GM23248 (cell line): ENCODE measurements at regions not wholly inside any gene's neighbourhood (a gene's known extent, or its start where the extent isn't known, plus 50 kb on each side); places are given as distances from the start of the nearest gene placed in this dataset.

Source experiments
- DNase-seq: peaks from one replicate; pipeline ENCODE4 v3.0.0-alpha.2; 2015
- H2AFZ ChIP-seq: fragments of 200-600 bp; sonication (generic); 2 replicates; pipeline ENCODE4 v1.6.1; 2016; ENCODE audit warnings: antibody characterized with exemption
- H3F3A ChIP-seq: fragments of 200-600 bp; sonication (generic); 2 replicates; pipeline ENCODE4 v1.6.1; 2016; ENCODE audit warnings: mild to moderate bottlenecking, antibody characterized with exemption, mixed run types; ENCODE audit not compliant: insufficient read depth
- H3K27ac ChIP-seq: fragments of 200-600 bp; sonication (generic); 2 replicates; pipeline ENCODE4 v1.5.1; 2016; ENCODE audit warnings: mild to moderate bottlenecking
- H3K27me3 ChIP-seq: fragments of 200-600 bp; sonication (generic); replicated peaks from 2 replicates; pipeline ENCODE4 v1.6.1; 2016; ENCODE audit warnings: mild to moderate bottlenecking; ENCODE audit not compliant: insufficient read depth
- H3K36me3 ChIP-seq: fragments of 200-600 bp; sonication (generic); 2 replicates; pipeline ENCODE4 v1.6.1; 2016; ENCODE audit warnings: low read depth, mild to moderate bottlenecking
- H3K4me1 ChIP-seq: fragments of 200-600 bp; sonication (generic); 2 replicates; pipeline ENCODE4 v1.6.1; 2016; ENCODE audit warnings: mild to moderate bottlenecking; ENCODE audit not compliant: insufficient read depth
- H3K4me2 ChIP-seq: fragments of 200-600 bp; sonication (generic); one replicate; pipeline ENCODE4 v1.6.1; 2016; ENCODE audit warnings: mild to moderate bottlenecking; ENCODE audit not compliant: unreplicated experiment
- H3K4me3 ChIP-seq: fragments of 200-600 bp; sonication (generic); 2 replicates; pipeline ENCODE4 v1.5.1; 2016; ENCODE audit warnings: mild to moderate bottlenecking
- H3K79me2 ChIP-seq: fragments of 200-600 bp; sonication (generic); 2 replicates; pipeline ENCODE4 v1.6.1; 2016; ENCODE audit warnings: mild to moderate bottlenecking; ENCODE audit not compliant: insufficient read depth
- H3K9ac ChIP-seq: fragments of 200-600 bp; sonication (generic); 2 replicates; pipeline ENCODE4 v1.6.1; 2016; ENCODE audit warnings: mild to moderate bottlenecking
- H3K9me2 ChIP-seq: fragments of 200-600 bp; sonication (generic); 2 replicates; pipeline ENCODE4 v1.6.1; 2016; ENCODE audit warnings: mixed run types, mild to moderate bottlenecking, moderate library complexity; ENCODE audit not compliant: insufficient read depth
- H3K9me3 ChIP-seq: fragments of 200-600 bp; sonication (generic); one replicate; pipeline ENCODE4 v1.6.1; 2017; ENCODE audit warnings: low read depth
- H4K20me1 ChIP-seq: fragments of 200-600 bp; sonication (generic); 2 replicates; pipeline ENCODE4 v1.6.0; 2016; ENCODE audit not compliant: insufficient read depth
- EZH2 ChIP-seq: fragments of 200-600 bp; sonication (generic); IDR thresholded peaks from 2 replicates; pipeline ENCODE4 v1.6.1; 2018; ENCODE audit warnings: antibody characterized with exemption, mild to moderate bottlenecking; ENCODE audit not compliant: insufficient read depth, poor library complexity, severe bottlenecking
- EZH2phosphoT487 ChIP-seq: fragments of 200-600 bp; sonication (generic); IDR thresholded peaks from 2 replicates; pipeline ENCODE4 v1.6.1; 2018; ENCODE audit warnings: antibody characterized with exemption, moderate library complexity, mild to moderate bottlenecking, low read depth; ENCODE audit not compliant: insufficient read depth
- WGBS, 2 experiments: methylation state at CpG; one replicate each; pipeline ENCODE4 v1.1.6; 2015 to 2017; ENCODE audit warnings: low lambda C conversion rate in 2 of 2, low coverage in 1 of 2; ENCODE audit errors: missing lambda C conversion rate in 2 of 2; 5-methylcytosine and 5-hydroxymethylcytosine counted together
- in situ Hi-C: fragments of 300-500 bp; cut with MboI; formaldehyde crosslinking; loops from 2 replicates; pipeline ENCODE4 v1.15.0; 2020

GRCh38 chr5:116650964-116651363, 76.3 kb upstream of the SEMA6A start:
- Histone ChIP-seq H3F3A (no peaks in the 10 kb centered on the region), H3K36me3 (no peaks in the 10 kb centered on the region), H3K27me3 (no peaks in the 10 kb centered on the region), H3K4me2 (no peak overlapping the region), H4K20me1 (no peaks in the 10 kb centered on the region), H3K27ac (no peak overlapping the region), H2AFZ (no peak overlapping the region), H3K9ac (no peak overlapping the region), H3K9me2 (no peaks in the 10 kb centered on the region), H3K79me2 (no peaks in the 10 kb centered on the region), H3K4me1 (no peaks in the 10 kb centered on the region), H3K4me3 (no peak overlapping the region), H3K9me3 (no peaks in the 10 kb centered on the region)
- WGBS, 2 experiments: 45 to 48% methylated on average over 4 of the region's 4 CpGs
- in situ Hi-C loops: no loop called here
- TF ChIP-seq EZH2phosphoT487 (no peak), EZH2 (no peak)
- no peak for DNase-seq

- in situ Hi-C loops: no loop called here
- H3K9ac ChIP-seq: no peak overlapping the region
- no peaks in the 10 kb centered on the region for H3K36me3 ChIP-seq
- H3K9me2 ChIP-seq: no peaks in the 10 kb centered on the region
- DNase-seq: no peak
- H3K9me3 ChIP-seq: no peaks in the 10 kb centered on the region
- 76 to 81% methylated on average over 7 of the region's 7 CpGs for WGBS, 2 experiments
- no peaks in the 10 kb centered on the region for H3F3A ChIP-seq
- no peaks in the 10 kb centered on the region for H3K27me3 ChIP-seq
- no peak overlapping the region for H2AFZ ChIP-seq
- no peaks in the 10 kb centered on the region for H3K4me1 ChIP-seq
- H4K20me1 ChIP-seq: no peaks in the 10 kb centered on the region
- H3K27ac ChIP-seq: no peak overlapping the region
- H3K4me2 ChIP-seq: no peak overlapping the region
- no peak overlapping the region for H3K4me3 ChIP-seq
- no peak for TF ChIP-seq EZH2
- H3K79me2 ChIP-seq: no peaks in the 10 kb centered on the region
Observed at GRCh38 chr5:116650544-116650943, 75.9 kb upstream of the SEMA6A start.

GRCh38 chr5:116646611-116647289, 72.1 kb upstream of the SEMA6A start:
- Histone ChIP-seq H3K4me1 (no peaks in the 10 kb centered on the region), H4K20me1 (no peaks in the 10 kb centered on the region), H2AFZ (no peak overlapping the region), H3K9ac (no peak overlapping the region), H3K4me3 (no peak overlapping the region), H3K79me2 (no peaks in the 10 kb centered on the region), H3K27me3 (no peaks in the 10 kb centered on the region), H3K9me3 (no peaks in the 10 kb centered on the region), H3K27ac (no peak overlapping the region), H3K9me2 (no peaks in the 10 kb centered on the region), H3K4me2 (no peak overlapping the region), H3F3A (no peaks in the 10 kb centered on the region), H3K36me3 (no peaks in the 10 kb centered on the region)
- no peak for DNase-seq
- in situ Hi-C loops: no loop called here
- TF ChIP-seq EZH2 (no peak), EZH2phosphoT487 (no peak)
- 68 to 71% methylated on average over 10 of the region's 10 CpGs for WGBS, 2 experiments

- Histone ChIP-seq H3K79me2 (no peaks in the 10 kb centered on the region), H3K4me1 (no peaks in the 10 kb centered on the region), H3K4me2 (no peak overlapping the region), H3K36me3 (no peaks in the 10 kb centered on the region), H2AFZ (no peak overlapping the region), H3F3A (no peaks in the 10 kb centered on the region), H3K27ac (no peak overlapping the region), H4K20me1 (no peaks in the 10 kb centered on the region), H3K4me3 (no peak overlapping the region), H3K9me3 (no peaks in the 10 kb centered on the region), H3K27me3 (no peaks in the 10 kb centered on the region), H3K9ac (no peak overlapping the region), H3K9me2 (no peaks in the 10 kb centered on the region)
- 30 to 43% methylated on average over 1 of the region's 1 CpG for WGBS, 2 experiments
- TF ChIP-seq EZH2 (no peak), EZH2phosphoT487 (no peak)
- in situ Hi-C loops: no loop called here
- DNase-seq: no peak
Observed at GRCh38 chr5:116645627-116646026, 71.0 kb upstream of the SEMA6A start.

- no peaks in the 10 kb centered on the region for H3K4me1 ChIP-seq
- in situ Hi-C loops: no loop called here
Observed at GRCh38 chr5:116640236-116640635, 65.6 kb upstream of the SEMA6A start.

More at GRCh38 chr5:116640236-116640635, 65.6 kb upstream of the SEMA6A start:
- no peak for DNase-seq
- H3F3A ChIP-seq: no peaks in the 10 kb centered on the region
- H3K4me2 ChIP-seq: no peak overlapping the region
- H3K4me3 ChIP-seq: no peak overlapping the region
- H3K9me3 ChIP-seq: no peaks in the 10 kb centered on the region
- no peak overlapping the region for H3K9ac ChIP-seq
- H3K9me2 ChIP-seq: no peaks in the 10 kb centered on the region
- H3K27me3 ChIP-seq: no peaks in the 10 kb centered on the region
- no peak overlapping the region for H3K27ac ChIP-seq
- no peaks in the 10 kb centered on the region for H3K79me2 ChIP-seq
- no peak overlapping the region for H2AFZ ChIP-seq
- no peaks in the 10 kb centered on the region for H4K20me1 ChIP-seq
- TF ChIP-seq EZH2phosphoT487 (no peak), EZH2 (no peak)
- no peaks in the 10 kb centered on the region for H3K36me3 ChIP-seq
